ENCODE measurements at regions not wholly inside any gene's neighbourhood (a gene's known extent, or its start where the extent isn't known, plus 50 kb on each side); places are given as distances from the start of the nearest gene placed in this dataset.

- DNase-seq = no peak
- Histone ChIP-seq H3K4me1 (no peaks in the 10 kb centered on the region), H3K9me3 (peaks cover 0 to 87% (median 54%) of the 10 kb centered on the region in 8 donors), H3K36me3 (no peaks in the 10 kb centered on the region), H3K27me3 (replicated peaks in 1 of 7) (no peaks in the 10 kb centered on the region), H3K27ac (no peak overlapping the region), H3K4me3 (no peak overlapping the region)
- intact Hi-C loops (cut with DNase I; ENCODE audit: low total_unique reads) = no loop called here
- WGBS, 5 donors = 64 to 96% (median 84%) methylated on average over 2 of the region's 2 CpGs
- TF ChIP-seq, protein P1, sequence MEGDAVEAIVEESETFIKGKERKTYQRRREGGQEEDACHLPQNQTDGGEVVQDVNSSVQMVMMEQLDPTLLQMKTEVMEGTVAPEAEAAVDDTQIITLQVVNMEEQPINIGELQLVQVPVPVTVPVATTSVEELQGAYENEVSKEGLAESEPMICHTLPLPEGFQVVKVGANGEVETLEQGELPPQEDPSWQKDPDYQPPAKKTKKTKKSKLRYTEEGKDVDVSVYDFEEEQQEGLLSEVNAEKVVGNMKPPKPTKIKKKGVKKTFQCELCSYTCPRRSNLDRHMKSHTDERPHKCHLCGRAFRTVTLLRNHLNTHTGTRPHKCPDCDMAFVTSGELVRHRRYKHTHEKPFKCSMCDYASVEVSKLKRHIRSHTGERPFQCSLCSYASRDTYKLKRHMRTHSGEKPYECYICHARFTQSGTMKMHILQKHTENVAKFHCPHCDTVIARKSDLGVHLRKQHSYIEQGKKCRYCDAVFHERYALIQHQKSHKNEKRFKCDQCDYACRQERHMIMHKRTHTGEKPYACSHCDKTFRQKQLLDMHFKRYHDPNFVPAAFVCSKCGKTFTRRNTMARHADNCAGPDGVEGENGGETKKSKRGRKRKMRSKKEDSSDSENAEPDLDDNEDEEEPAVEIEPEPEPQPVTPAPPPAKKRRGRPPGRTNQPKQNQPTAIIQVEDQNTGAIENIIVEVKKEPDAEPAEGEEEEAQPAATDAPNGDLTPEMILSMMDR (IDR thresholded peaks at IDR 0.05 in 8 of 11, conservative IDR thresholded peaks at IDR 0.05 in 3 of 11) = no peak
- TF ChIP-seq POLR2AphosphoS5 (IDR thresholded peaks at IDR 0.05) = no peak
- no peak for TF ChIP-seq POLR2A (IDR thresholded peaks at IDR 0.05)
Measured at GRCh38 chr19:27684293-27684692, 1528.7 kb downstream of the UQCRFS1 start.

GRCh38 chr19:27681972-27682371 is 1531.0 kb downstream of the UQCRFS1 start:
- WGBS, 5 donors = 57 to 80% (median 61%) methylated on average over 3 of the region's 3 CpGs
- no peak for DNase-seq
- H3K27me3 ChIP-seq (replicated peaks in 1 of 7) = no peaks in the 10 kb centered on the region

DNA sequence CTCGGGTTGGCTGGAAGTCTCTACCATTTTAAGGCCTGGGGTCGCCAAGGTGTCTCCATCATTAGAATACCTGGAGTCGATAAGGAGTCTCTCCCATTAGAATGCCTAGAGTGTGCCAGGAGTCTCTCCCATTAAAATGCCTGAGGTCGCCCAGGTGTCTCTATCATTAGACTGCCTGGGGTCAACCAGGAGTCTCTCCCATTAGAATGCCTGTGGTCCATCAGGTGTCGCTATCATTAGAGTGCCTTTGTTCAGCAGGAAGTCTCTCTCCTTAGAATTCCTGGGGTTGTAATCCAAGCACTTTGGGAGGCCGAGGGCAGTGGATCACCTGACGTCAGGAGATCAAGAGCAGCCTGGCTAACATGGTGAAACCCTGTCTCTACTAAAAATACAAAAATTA is 1533.0 kb downstream of the UQCRFS1 start:
- H3K4me3 ChIP-seq = no peak overlapping the region
- no peaks in the 10 kb centered on the region for H3K36me3 ChIP-seq
- intact Hi-C loops (cut with DNase I; ENCODE audit: low total_unique reads) = no loop called here
- 58 to 82% (median 74%) methylated on average over 6 to 7 of the region's 7 CpGs for WGBS, 5 donors
- H3K27ac ChIP-seq = no peak overlapping the region
- peaks cover 0 to 90% (median 66%) of the 10 kb centered on the region in 8 donors for H3K9me3 ChIP-seq
- no peaks in the 10 kb centered on the region for H3K27me3 ChIP-seq (replicated peaks in 1 of 7)
- no peak for TF ChIP-seq POLR2A (IDR thresholded peaks at IDR 0.05)
- TF ChIP-seq POLR2AphosphoS5 (IDR thresholded peaks at IDR 0.05) = no peak
- TF ChIP-seq, protein P1 (IDR thresholded peaks at IDR 0.05 in 8 of 11, conservative IDR thresholded peaks at IDR 0.05 in 3 of 11) = no peak
- no peaks in the 10 kb centered on the region for H3K4me1 ChIP-seq
- no peak for DNase-seq

More at GRCh38 chr19:27681972-27682371, 1531.0 kb downstream of the UQCRFS1 start:
- Histone ChIP-seq H3K27ac (no peak overlapping the region), H3K9me3 (peaks cover 0 to 89% (median 65%) of the 10 kb centered on the region in 8 donors), H3K4me1 (no peaks in the 10 kb centered on the region), H3K4me3 (no peak overlapping the region), H3K36me3 (no peaks in the 10 kb centered on the region)
- TF ChIP-seq POLR2A (IDR thresholded peaks at IDR 0.05) = no peak
- TF ChIP-seq, protein P1 (IDR thresholded peaks at IDR 0.05 in 8 of 11, conservative IDR thresholded peaks at IDR 0.05 in 3 of 11) = no peak
- no peak for TF ChIP-seq POLR2AphosphoS5 (IDR thresholded peaks at IDR 0.05)
- intact Hi-C loops (cut with DNase I; ENCODE audit: low total_unique reads) = no loop called here

DNA sequence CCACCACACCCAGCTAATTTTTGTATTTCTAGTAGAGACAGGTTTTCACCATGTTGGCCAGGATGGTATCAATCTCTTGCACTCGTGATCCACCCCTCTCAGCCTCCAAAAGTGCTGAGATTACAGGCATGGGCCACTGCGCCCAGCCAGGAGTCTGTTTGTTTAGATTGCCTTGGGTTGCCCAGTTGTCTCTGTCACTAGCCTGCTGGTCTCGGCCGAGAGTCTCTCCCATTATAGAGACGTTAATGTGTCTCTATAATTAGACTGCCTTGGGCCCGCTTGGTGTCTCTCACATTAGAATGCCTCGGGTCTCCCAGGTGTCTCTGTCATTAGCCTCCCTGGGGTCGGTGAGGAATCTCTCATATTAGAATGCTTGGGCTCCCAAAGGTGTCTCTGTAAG is 1533.6 kb downstream of the UQCRFS1 start:
- no peaks in the 10 kb centered on the region for H3K36me3 ChIP-seq
- intact Hi-C loops (cut with DNase I; ENCODE audit: low total_unique reads) = no loop called here
- 68 to 79% (median 72%) methylated on average over 8 of the region's 8 CpGs for WGBS, 5 donors

More for the DNA sequence above, 1533.6 kb downstream of the UQCRFS1 start:
- no peak for DNase-seq
- Histone ChIP-seq H3K27ac (no peak overlapping the region), H3K27me3 (replicated peaks in 1 of 7) (no peaks in the 10 kb centered on the region), H3K4me3 (no peak overlapping the region), H3K4me1 (no peaks in the 10 kb centered on the region), H3K9me3 (peaks cover 0 to 91% (median 66%) of the 10 kb centered on the region in 8 donors)
- TF ChIP-seq, protein P1 (IDR thresholded peaks at IDR 0.05 in 8 of 11, conservative IDR thresholded peaks at IDR 0.05 in 3 of 11) = no peak
- TF ChIP-seq POLR2A (IDR thresholded peaks at IDR 0.05) = no peak
- TF ChIP-seq POLR2AphosphoS5 (IDR thresholded peaks at IDR 0.05) = no peak

All from spleen (tissue), 11 donors.